IMR-90 (cell line): ENCODE measurements at regions not wholly inside any gene's neighbourhood (a gene's known extent, or its start where the extent isn't known, plus 50 kb on each side); places are given as distances from the start of the nearest gene placed in this dataset.

Experiments
- ATAC-seq: fragments of 200-7000 bp; cut with Tn5 transposase; 2 replicates; pipeline ENCODE4 v1.9.1; 2020; ENCODE audit warnings: low read depth, mild to moderate bottlenecking, moderate library complexity
- BruUV-seq: library from RNA; stranded (reverse); fragments of 400-500 nt; replicated peaks from 2 replicates; lab custom pipeline; 2021; lab: Mats Ljungman, UMichigan
- CTCF ChIA-PET: fragments of 300-600 bp; formaldehyde crosslinking; extraction: SDS; loops from one replicate; lab custom pipeline; 2021; ENCODE audit warnings: antibody characterized with exemption; lab: Yijun Ruan, JAX
- POLR2A ChIA-PET: fragments of 300-600 bp; sonication (Branson Sonifier 250); formaldehyde crosslinking; loops from one replicate; lab custom pipeline; 2022; ENCODE audit warnings: antibody characterized with exemption; ENCODE audit not compliant: unreplicated experiment; lab: Charles Lee
- DNase-seq: peaks from one replicate; pipeline ENCODE4 v3.0.0; 2013
- H2AFZ ChIP-seq: replicated peaks from 2 replicates; pipeline ENCODE3; 2013; ENCODE audit warnings: low read length, mild to moderate bottlenecking; ENCODE audit not compliant: poor library complexity
- H2AK5ac ChIP-seq: 2 replicates; pipeline ENCODE4 v1.6.1; 2013; ENCODE audit warnings: low read depth, low read length, inconsistent platforms
- H2AK9ac ChIP-seq: replicated peaks from 2 replicates; pipeline ENCODE3; 2013; ENCODE audit warnings: mild to moderate bottlenecking, low read depth, low read length, moderate library complexity; ENCODE audit not compliant: poor library complexity
- H2BK120ac ChIP-seq: 2 replicates; pipeline ENCODE4 v1.6.1; 2013; ENCODE audit warnings: low read depth, low read length, inconsistent platforms
- H2BK15ac ChIP-seq: 3 replicates; pipeline ENCODE4 v1.6.1; 2013; ENCODE audit warnings: low read depth, low read length, inconsistent platforms
- H2BK20ac ChIP-seq: 2 replicates; pipeline ENCODE4 v1.6.1; 2013; ENCODE audit warnings: low read depth, mild to moderate bottlenecking, inconsistent platforms, low read length, moderate library complexity
- H2BK5ac ChIP-seq: 2 replicates; pipeline ENCODE4 v1.6.1; 2013; ENCODE audit warnings: mild to moderate bottlenecking, low read depth, low read length, inconsistent platforms; ENCODE audit not compliant: poor library complexity, severe bottlenecking
- H3K14ac ChIP-seq: replicated peaks from 2 replicates; pipeline ENCODE4 v1.6.1; 2013; ENCODE audit warnings: low read depth, low read length, inconsistent platforms
- H3K18ac ChIP-seq: 2 replicates; pipeline ENCODE4 v1.6.1; 2013; ENCODE audit warnings: low read depth, low read length, control low read depth
- H3K23ac ChIP-seq: 2 replicates; pipeline ENCODE4 v1.6.1; 2013; ENCODE audit warnings: low read depth, low read length, inconsistent platforms
- H3K27ac ChIP-seq: 2 replicates; pipeline ENCODE4 v1.5.1; 2013; ENCODE audit warnings: mild to moderate bottlenecking, control low read depth, low read length; ENCODE audit not compliant: insufficient read depth
- H3K27me3 ChIP-seq: 2 replicates; pipeline ENCODE4 v1.6.1; 2013; ENCODE audit warnings: low read length; ENCODE audit not compliant: control insufficient read depth, insufficient read depth
- H3K36me3 ChIP-seq: 2 replicates; pipeline ENCODE4 v1.6.1; 2013; ENCODE audit warnings: low read length, mixed read lengths; ENCODE audit not compliant: control insufficient read depth, insufficient read depth
- H3K4ac ChIP-seq: 2 replicates; pipeline ENCODE4 v1.6.1; 2013; ENCODE audit warnings: low read depth, low read length, inconsistent platforms
- H3K4me1 ChIP-seq: 2 replicates; pipeline ENCODE4 v1.6.1; 2013; ENCODE audit warnings: low read length, mixed read lengths; ENCODE audit not compliant: control insufficient read depth, insufficient read depth
- H3K4me2 ChIP-seq: 2 replicates; pipeline ENCODE4 v1.6.1; 2013; ENCODE audit warnings: low read depth, mild to moderate bottlenecking, control low read depth, low read length, moderate library complexity
- H3K4me3 ChIP-seq: 2 replicates; pipeline ENCODE4 v1.5.1; 2013; ENCODE audit warnings: low read depth, mild to moderate bottlenecking, control low read depth, low read length, moderate library complexity; ENCODE audit not compliant: insufficient read depth
- H3K56ac ChIP-seq: 2 replicates; pipeline ENCODE4 v1.6.1; 2013; ENCODE audit warnings: low read length, inconsistent platforms; ENCODE audit not compliant: insufficient read depth; ENCODE audit errors: extremely low read depth
- H3K79me1 ChIP-seq, 2 experiments: 2 replicates each; pipeline ENCODE4 v1.6.1; 2013; ENCODE audit warnings: low read length in 2 of 2, inconsistent platforms in 1 of 2, low read depth in 1 of 2
- H3K9ac ChIP-seq: 2 replicates; pipeline ENCODE4 v1.6.1; 2013; ENCODE audit warnings: low read depth, low read length, control low read depth
- H3K9me1 ChIP-seq: 2 replicates; pipeline ENCODE4 v1.6.1; 2013; ENCODE audit warnings: low read length, inconsistent platforms; ENCODE audit not compliant: insufficient read depth
- H3K9me3 ChIP-seq: 2 replicates; pipeline ENCODE4 v1.6.1; 2013; ENCODE audit warnings: low read length; ENCODE audit not compliant: control insufficient read depth, insufficient read depth
- H4K20me1 ChIP-seq: 2 replicates; pipeline ENCODE4 v1.6.1; 2013; ENCODE audit warnings: low read length, inconsistent platforms; ENCODE audit not compliant: insufficient read depth
- H4K5ac ChIP-seq: 2 replicates; pipeline ENCODE4 v1.6.1; 2013; ENCODE audit warnings: mild to moderate bottlenecking, low read depth, low read length, control low read depth
- H4K8ac ChIP-seq, 2 experiments: 2 replicates each; pipeline ENCODE4 v1.6.1; 2013; ENCODE audit warnings: low read depth in 2 of 2, low read length in 2 of 2, control low read depth in 1 of 2, inconsistent platforms in 1 of 2
- H4K91ac ChIP-seq: 2 replicates; pipeline ENCODE4 v1.6.1; 2013; ENCODE audit warnings: low read depth, low read length, inconsistent platforms; ENCODE audit not compliant: insufficient read depth
- BHLHE40 ChIP-seq: fragments of 150-350 bp; IDR thresholded peaks from 2 replicates; pipeline ENCODE4 v1.6.1; 2016; ENCODE audit warnings: mild to moderate bottlenecking, low read depth, low read length
- CEBPB ChIP-seq: IDR thresholded peaks from 2 replicates; pipeline ENCODE4 v1.6.1; 2012; ENCODE audit warnings: low read depth, low read length, improper control_type of control experiment
- CHD1 ChIP-seq: IDR thresholded peaks from 2 replicates; pipeline ENCODE4 v1.6.1; 2012; ENCODE audit warnings: low read depth, low read length, improper control_type of control experiment
- CTCF ChIP-seq: conservative IDR thresholded peaks from 2 replicates; pipeline ENCODE4 v1.5.1; 2012; ENCODE audit warnings: mild to moderate bottlenecking, low read depth, low read length, improper control_type of control experiment
- ELK1 ChIP-seq: fragments of 150-350 bp; IDR thresholded peaks from 2 replicates; pipeline ENCODE4 v1.6.1; 2016; ENCODE audit warnings: low read depth, mild to moderate bottlenecking, low read length, moderate library complexity, borderline replicate concordance
- FOS ChIP-seq: fragments of 150-350 bp; IDR thresholded peaks from 2 replicates; pipeline ENCODE4 v1.6.1; 2016; ENCODE audit warnings: low read depth, low read length
- MAFK ChIP-seq: IDR thresholded peaks from 2 replicates; pipeline ENCODE4 v1.6.1; 2012; ENCODE audit warnings: low read depth, low read length, improper control_type of control experiment
- MAZ ChIP-seq: IDR thresholded peaks from 2 replicates; pipeline ENCODE4 v1.6.1; 2012; ENCODE audit warnings: low read depth, mild to moderate bottlenecking, low read length, improper control_type of control experiment, moderate library complexity, borderline replicate concordance
- MXI1 ChIP-seq: IDR thresholded peaks from 2 replicates; pipeline ENCODE4 v1.6.1; 2012; ENCODE audit warnings: low read depth, mild to moderate bottlenecking, low read length, moderate library complexity, borderline replicate concordance
- NFE2L2 ChIP-seq: fragments of 150-350 bp; IDR thresholded peaks from 2 replicates; pipeline ENCODE4 v1.6.1; 2016; ENCODE audit warnings: low read depth, mild to moderate bottlenecking, low read length
- POLR2A ChIP-seq: IDR thresholded peaks from 2 replicates; pipeline ENCODE4 v1.6.1; 2012; ENCODE audit warnings: mild to moderate bottlenecking, low read depth, low read length
- RAD21 ChIP-seq: IDR thresholded peaks from 2 replicates; pipeline ENCODE4 v1.6.1; 2012; ENCODE audit warnings: low read length, improper control_type of control experiment
- RCOR1 ChIP-seq: IDR thresholded peaks from 2 replicates; pipeline ENCODE4 v1.6.1; 2012; ENCODE audit warnings: mild to moderate bottlenecking, low read length, improper control_type of control experiment; ENCODE audit not compliant: insufficient replicate concordance
- SMC3 ChIP-seq: fragments of 150-350 bp; IDR thresholded peaks from 2 replicates; pipeline ENCODE4 v1.6.1; 2016; ENCODE audit warnings: low read depth, mild to moderate bottlenecking, antibody characterized with exemption, low read length, moderate library complexity
- USF2 ChIP-seq: fragments of 150-350 bp; IDR thresholded peaks from 2 replicates; pipeline ENCODE4 v1.6.1; 2017; ENCODE audit warnings: mild to moderate bottlenecking, antibody characterized with exemption, low read length, low read depth
- WGBS, 2 experiments: methylation state at CpG; one replicate each; pipeline versions ENCODE4 v1.1.5 to v1.1.7; 2013; ENCODE audit warnings: missing lambda C conversion rate in 2 of 2; ENCODE audit not compliant: insufficient read length in 1 of 2; ENCODE audit errors: extremely low coverage in 2 of 2; 5-methylcytosine and 5-hydroxymethylcytosine counted together
- dilution Hi-C: fragments of 300-500 bp; cut with HindIII; formaldehyde crosslinking; loops from one replicate; pipeline ENCODE4 v1.14.3; 2018; ENCODE audit warnings: low sequenced_read_pairs; ENCODE audit not compliant: unreplicated experiment
- in situ Hi-C: fragments of 300-500 bp; cut with MboI; formaldehyde crosslinking; loops from 3 replicates; pipeline ENCODE4 v1.14.3; 2019; ENCODE audit warnings: low sequenced_read_pairs, inconsistent platforms, mixed read lengths
- intact Hi-C: fragments of 100-400 bp; cut with micrococcal nuclease; formaldehyde crosslinking; loops from 2 replicates; pipeline ENCODE4 v1.10.0; 2022

DNA sequence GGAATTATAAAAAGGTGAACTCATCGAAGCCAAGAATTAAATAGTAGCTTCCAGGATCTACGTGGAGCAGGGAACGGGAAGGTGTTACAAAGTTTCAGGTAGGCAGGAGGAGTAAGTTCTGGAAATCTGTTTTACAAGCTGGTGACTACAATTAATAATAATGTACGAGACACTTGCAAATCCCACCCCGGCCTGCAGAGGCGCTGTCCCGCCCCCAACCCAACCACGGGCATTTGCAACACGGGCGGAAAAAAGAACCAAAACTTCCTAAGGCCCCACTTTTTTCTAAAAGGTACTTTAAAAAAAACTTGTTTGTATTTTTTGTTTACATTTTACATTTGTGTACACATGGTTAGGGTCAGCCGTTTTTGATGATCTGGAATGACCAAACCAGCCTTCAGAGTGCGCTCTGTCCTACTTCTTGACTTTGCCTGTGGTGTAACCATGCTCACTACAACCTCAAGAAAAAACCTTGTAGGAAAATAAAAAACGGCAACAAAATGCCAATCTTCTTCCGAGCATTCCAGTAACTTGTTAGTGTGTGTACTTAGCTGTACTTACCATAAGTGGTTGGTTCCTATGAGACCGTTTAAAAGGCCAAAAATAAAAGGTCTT lies 449.6 kb upstream of the B3GAT1 start:
- Histone ChIP-seq H3K27ac (no peak overlapping the region), H3K56ac (no peak overlapping the region), H2BK20ac (no peak overlapping the region), H3K4me1 (no peaks in the 10 kb centered on the region), H2BK15ac (no peak overlapping the region), H3K4me2 (no peak overlapping the region), H2AK9ac (no peak overlapping the region), H4K91ac (no peak overlapping the region), H3K27me3 (no peaks in the 10 kb centered on the region), H4K8ac (no peak overlapping the region), H3K23ac (no peak overlapping the region), H3K9me3 (peaks cover 24% of the 10 kb centered on the region), H3K9ac (no peak overlapping the region), H3K4me3 (no peak overlapping the region), H2BK120ac (no peak overlapping the region), H3K9me1 (no peaks in the 10 kb centered on the region), H3K18ac (no peak overlapping the region), H2AK5ac (no peak overlapping the region), H4K20me1 (no peaks in the 10 kb centered on the region), H3K14ac (no peak overlapping the region), H4K5ac (no peak overlapping the region), H2AFZ (no peak overlapping the region), H2BK5ac (no peak overlapping the region), H3K79me1 (no peaks in the 10 kb centered on the region), H3K36me3 (no peaks in the 10 kb centered on the region), H3K4ac (no peak overlapping the region)
- intact Hi-C loops (no loop called here), in situ Hi-C loops (no loop called here), dilution Hi-C loops (no loop called here)
- ChIA-PET CTCF (no interaction called here), POLR2A (no interaction called here)
- DNase-seq: no peak
- no CpG with 5 or more reads among the region's 15 CpGs for WGBS, 2 experiments
- no peak for ATAC-seq
- TF ChIP-seq SMC3 (no peak), RAD21 (no peak), MXI1 (no peak), CHD1 (no peak), RCOR1 (no peak), MAFK (no peak), CEBPB (no peak), CTCF (no peak), FOS (no peak), NFE2L2 (no peak), MAZ (no peak), USF2 (no peak), ELK1 (no peak), BHLHE40 (no peak), POLR2A (no peak)
- no TSS peak for BruUV-seq
